ENCODE measurements at regions not wholly inside any gene's neighbourhood (a gene's known extent, or its start where the extent isn't known, plus 50 kb on each side); places are given as distances from the start of the nearest gene placed in this dataset.

DNA sequence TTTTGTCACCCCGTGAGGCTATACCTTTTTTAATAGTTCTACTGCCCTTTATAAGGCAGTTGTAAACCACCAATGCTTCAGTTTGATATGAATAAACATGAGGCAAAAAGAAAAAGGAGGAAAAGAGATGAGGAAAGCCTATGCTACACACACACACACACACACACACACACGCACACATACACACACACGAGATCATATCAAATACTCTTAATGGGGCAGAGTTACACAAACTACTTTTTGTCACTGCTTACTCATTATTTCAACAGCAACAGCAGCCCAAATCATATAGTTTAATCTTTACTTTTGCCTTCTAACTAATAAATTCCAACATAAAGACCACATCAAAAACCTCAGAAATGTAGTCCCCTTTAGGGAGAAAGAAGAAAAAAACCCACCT is 116.8 kb upstream of the PAM start:
- H3K18ac ChIP-seq (ENCODE audit: low read depth, low read length), result no peak overlapping the region
- no peaks in the 10 kb centered on the region for H3K36me3 ChIP-seq (ENCODE audit: control insufficient read depth, insufficient read depth, low read length)
- H3K4me1 ChIP-seq (ENCODE audit: control insufficient read depth, insufficient read depth, low read length), result no peaks in the 10 kb centered on the region
- no peaks in the 10 kb centered on the region for H3K9me3 ChIP-seq (ENCODE audit: control insufficient read depth, insufficient read depth, low read length)
- H4K8ac ChIP-seq (ENCODE audit: low read depth in 2 of 2, low read length in 2 of 2), result no peak overlapping the region
- intact Hi-C loops (cut with micrococcal nuclease), result no loop called here
- no peak overlapping the region for H3K9ac ChIP-seq (ENCODE audit: low read depth, low read length)
- TF ChIP-seq RFX5 (IDR thresholded peaks at IDR 0.05; ENCODE audit: low read depth, low read length), result no peak
- TF ChIP-seq FOS (IDR thresholded peaks at IDR 0.05; ENCODE audit: low read depth, low read length), result no peak
- no peak for TF ChIP-seq MXI1 (IDR thresholded peaks at IDR 0.05; ENCODE audit: borderline replicate concordance, low read depth, low read length)
- no peak for TF ChIP-seq BHLHE40 (IDR thresholded peaks at IDR 0.05; ENCODE audit: low read depth, low read length)
- TF ChIP-seq, protein P1, sequence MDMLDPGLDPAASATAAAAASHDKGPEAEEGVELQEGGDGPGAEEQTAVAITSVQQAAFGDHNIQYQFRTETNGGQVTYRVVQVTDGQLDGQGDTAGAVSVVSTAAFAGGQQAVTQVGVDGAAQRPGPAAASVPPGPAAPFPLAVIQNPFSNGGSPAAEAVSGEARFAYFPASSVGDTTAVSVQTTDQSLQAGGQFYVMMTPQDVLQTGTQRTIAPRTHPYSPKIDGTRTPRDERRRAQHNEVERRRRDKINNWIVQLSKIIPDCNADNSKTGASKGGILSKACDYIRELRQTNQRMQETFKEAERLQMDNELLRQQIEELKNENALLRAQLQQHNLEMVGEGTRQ (IDR thresholded peaks at IDR 0.05; ENCODE audit: low read depth, low read length), result no peak
- TF ChIP-seq CHD1 (IDR thresholded peaks at IDR 0.05; ENCODE audit: low read depth, low read length), result no peak
- TF ChIP-seq POLR2A (IDR thresholded peaks at IDR 0.05; ENCODE audit: low read depth, low read length), result no peak
- no peak for TF ChIP-seq NFE2L2 (IDR thresholded peaks at IDR 0.05; ENCODE audit: low read depth, low read length)
- no peak for TF ChIP-seq RAD21 (IDR thresholded peaks at IDR 0.05; ENCODE audit: low read length)
- no peak for TF ChIP-seq MAFK (IDR thresholded peaks at IDR 0.05; ENCODE audit: low read depth, low read length)
- TF ChIP-seq, protein P2, sequence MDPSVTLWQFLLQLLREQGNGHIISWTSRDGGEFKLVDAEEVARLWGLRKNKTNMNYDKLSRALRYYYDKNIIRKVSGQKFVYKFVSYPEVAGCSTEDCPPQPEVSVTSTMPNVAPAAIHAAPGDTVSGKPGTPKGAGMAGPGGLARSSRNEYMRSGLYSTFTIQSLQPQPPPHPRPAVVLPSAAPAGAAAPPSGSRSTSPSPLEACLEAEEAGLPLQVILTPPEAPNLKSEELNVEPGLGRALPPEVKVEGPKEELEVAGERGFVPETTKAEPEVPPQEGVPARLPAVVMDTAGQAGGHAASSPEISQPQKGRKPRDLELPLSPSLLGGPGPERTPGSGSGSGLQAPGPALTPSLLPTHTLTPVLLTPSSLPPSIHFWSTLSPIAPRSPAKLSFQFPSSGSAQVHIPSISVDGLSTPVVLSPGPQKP (IDR thresholded peaks at IDR 0.05; ENCODE audit: borderline replicate concordance, low read depth, low read length), result no peak
- no peak overlapping the region for H2BK20ac ChIP-seq (ENCODE audit: low read depth, low read length)
- DNase-seq, result no peak
- H2BK120ac ChIP-seq (ENCODE audit: low read depth, low read length), result no peak overlapping the region
- no peak overlapping the region for H3K4me2 ChIP-seq (ENCODE audit: low read depth, low read length)
- in situ Hi-C loops (cut with MboI; ENCODE audit: low sequenced_read_pairs), result no loop called here
- H2AK5ac ChIP-seq (ENCODE audit: low read depth, low read length), result no peak overlapping the region
- no peaks in the 10 kb centered on the region for H3K27me3 ChIP-seq (ENCODE audit: control insufficient read depth, insufficient read depth, low read length)
- dilution Hi-C loops (cut with HindIII; ENCODE audit: low sequenced_read_pairs, unreplicated experiment), result no loop called here
- no peak overlapping the region for H3K56ac ChIP-seq (ENCODE audit: extremely low read depth, insufficient read depth, low read length)
- ChIA-PET POLR2A (ENCODE audit: unreplicated experiment) (no interaction called here), CTCF (no interaction called here)
- H3K14ac ChIP-seq (replicated peaks; ENCODE audit: low read depth, low read length), result no peak overlapping the region
- no peak overlapping the region for H3K4me3 ChIP-seq (ENCODE audit: insufficient read depth, low read depth, low read length)
- H3K23ac ChIP-seq (ENCODE audit: low read depth, low read length), result no peak overlapping the region
- H3K9me1 ChIP-seq (ENCODE audit: insufficient read depth, low read length), result no peaks in the 10 kb centered on the region
- H3K4ac ChIP-seq (ENCODE audit: low read depth, low read length), result no peak overlapping the region
- H2AK9ac ChIP-seq (replicated peaks; ENCODE audit: low read depth, low read length, poor library complexity), result no peak overlapping the region
- ATAC-seq (ENCODE audit: low read depth), result no peak
- H2BK15ac ChIP-seq (ENCODE audit: low read depth, low read length), result no peak overlapping the region
- H4K91ac ChIP-seq (ENCODE audit: insufficient read depth, low read depth, low read length), result no peak overlapping the region
- WGBS, 2 experiments (ENCODE audit: extremely low coverage in 2 of 2, insufficient read length in 1 of 2), result 83% methylated on average over 2 of the region's 3 CpGs; no CpG with 5 or more reads in 1 of the 2 experiments
- H3K27ac ChIP-seq (ENCODE audit: insufficient read depth, low read length), result no peak overlapping the region
- no peak overlapping the region for H2AFZ ChIP-seq (replicated peaks; ENCODE audit: low read length, poor library complexity)
- no TSS peak for BruUV-seq (replicated peaks)
- H3K79me1 ChIP-seq (ENCODE audit: low read depth in 1 of 2, low read length in 2 of 2), result no peaks in the 10 kb centered on the region
- no peak overlapping the region for H2BK5ac ChIP-seq (ENCODE audit: low read depth, low read length, poor library complexity, severe bottlenecking)
- no peak overlapping the region for H4K5ac ChIP-seq (ENCODE audit: low read depth, low read length)
- H4K20me1 ChIP-seq (ENCODE audit: insufficient read depth, low read length), result no peaks in the 10 kb centered on the region

All from IMR-90 (cell line).